ENCODE measurements at regions not wholly inside any gene's neighbourhood (a gene's known extent, or its start where the extent isn't known, plus 50 kb on each side); places are given as distances from the start of the nearest gene placed in this dataset.

- TF ChIP-seq CTCF (IDR thresholded peaks at IDR 0.05) = no peak
- TF ChIP-seq POLR2AphosphoS5 (IDR thresholded peaks at IDR 0.05; ENCODE audit: insufficient read depth in 1 of 2, low read depth in 1 of 2) = no peak
These were observed 2399.8 kb upstream of the TENM3 start for GRCh38 chr4:179843370-179843769.

Measured in vagina (tissue), 2 donors.